ENCODE measurements at regions not wholly inside any gene's neighbourhood (a gene's known extent, or its start where the extent isn't known, plus 50 kb on each side); places are given as distances from the start of the nearest gene placed in this dataset.

DNA sequence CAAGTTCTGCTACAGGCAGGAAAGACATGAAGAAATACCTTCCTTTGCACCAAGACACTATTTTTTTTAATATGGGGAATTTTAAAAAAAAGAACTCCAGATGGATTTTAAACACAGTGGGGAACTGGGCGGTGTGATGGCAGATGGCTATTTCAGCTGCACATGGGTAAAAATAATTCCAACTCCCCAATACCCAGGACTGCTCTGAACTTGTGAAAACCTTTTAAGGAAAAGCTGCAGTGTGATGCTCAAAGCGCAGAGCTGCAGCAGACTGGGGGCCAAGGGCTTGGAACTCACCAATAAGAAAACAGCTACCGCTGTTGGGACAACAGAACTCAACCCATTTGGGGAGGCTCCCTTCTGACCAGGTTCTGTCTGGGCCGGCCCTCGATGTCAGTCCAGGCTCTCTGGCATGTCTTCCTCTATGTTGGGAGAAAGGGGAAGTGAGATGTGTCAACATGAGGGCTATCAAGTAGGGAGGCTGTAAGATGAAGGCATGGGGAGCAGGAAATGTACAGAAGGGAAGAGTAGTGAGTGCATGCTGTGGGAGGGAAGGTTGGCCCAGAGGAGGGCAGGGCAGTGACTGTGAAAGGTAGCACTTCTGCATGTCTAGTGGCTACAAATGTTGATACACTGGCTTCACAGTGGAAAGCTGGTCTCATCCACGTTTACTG lies 64.0 kb upstream of the SLC14A2 start:
- Histone ChIP-seq H3K4me1 (ENCODE audit: insufficient read depth) (no peaks in the 10 kb centered on the region), H3K36me3 (no peaks in the 10 kb centered on the region), H3K27me3 (no peaks in the 10 kb centered on the region), H3K4me3 (no peak overlapping the region), H3K27ac (no peak overlapping the region), H3K9me3 (no peaks in the 10 kb centered on the region)
- DNase-seq: no peak
- no peak for TF ChIP-seq POLR2A (IDR thresholded peaks at IDR 0.05)
- TF ChIP-seq, protein P1, sequence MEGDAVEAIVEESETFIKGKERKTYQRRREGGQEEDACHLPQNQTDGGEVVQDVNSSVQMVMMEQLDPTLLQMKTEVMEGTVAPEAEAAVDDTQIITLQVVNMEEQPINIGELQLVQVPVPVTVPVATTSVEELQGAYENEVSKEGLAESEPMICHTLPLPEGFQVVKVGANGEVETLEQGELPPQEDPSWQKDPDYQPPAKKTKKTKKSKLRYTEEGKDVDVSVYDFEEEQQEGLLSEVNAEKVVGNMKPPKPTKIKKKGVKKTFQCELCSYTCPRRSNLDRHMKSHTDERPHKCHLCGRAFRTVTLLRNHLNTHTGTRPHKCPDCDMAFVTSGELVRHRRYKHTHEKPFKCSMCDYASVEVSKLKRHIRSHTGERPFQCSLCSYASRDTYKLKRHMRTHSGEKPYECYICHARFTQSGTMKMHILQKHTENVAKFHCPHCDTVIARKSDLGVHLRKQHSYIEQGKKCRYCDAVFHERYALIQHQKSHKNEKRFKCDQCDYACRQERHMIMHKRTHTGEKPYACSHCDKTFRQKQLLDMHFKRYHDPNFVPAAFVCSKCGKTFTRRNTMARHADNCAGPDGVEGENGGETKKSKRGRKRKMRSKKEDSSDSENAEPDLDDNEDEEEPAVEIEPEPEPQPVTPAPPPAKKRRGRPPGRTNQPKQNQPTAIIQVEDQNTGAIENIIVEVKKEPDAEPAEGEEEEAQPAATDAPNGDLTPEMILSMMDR (IDR thresholded peaks at IDR 0.05): no peak
- TF ChIP-seq EP300 (IDR thresholded peaks at IDR 0.05): no peak
- 79 to 90% (median 86%) methylated on average over 6 of the region's 6 CpGs for WGBS, 3 donors
- intact Hi-C loops (cut with DNase I): no loop called here

DNA sequence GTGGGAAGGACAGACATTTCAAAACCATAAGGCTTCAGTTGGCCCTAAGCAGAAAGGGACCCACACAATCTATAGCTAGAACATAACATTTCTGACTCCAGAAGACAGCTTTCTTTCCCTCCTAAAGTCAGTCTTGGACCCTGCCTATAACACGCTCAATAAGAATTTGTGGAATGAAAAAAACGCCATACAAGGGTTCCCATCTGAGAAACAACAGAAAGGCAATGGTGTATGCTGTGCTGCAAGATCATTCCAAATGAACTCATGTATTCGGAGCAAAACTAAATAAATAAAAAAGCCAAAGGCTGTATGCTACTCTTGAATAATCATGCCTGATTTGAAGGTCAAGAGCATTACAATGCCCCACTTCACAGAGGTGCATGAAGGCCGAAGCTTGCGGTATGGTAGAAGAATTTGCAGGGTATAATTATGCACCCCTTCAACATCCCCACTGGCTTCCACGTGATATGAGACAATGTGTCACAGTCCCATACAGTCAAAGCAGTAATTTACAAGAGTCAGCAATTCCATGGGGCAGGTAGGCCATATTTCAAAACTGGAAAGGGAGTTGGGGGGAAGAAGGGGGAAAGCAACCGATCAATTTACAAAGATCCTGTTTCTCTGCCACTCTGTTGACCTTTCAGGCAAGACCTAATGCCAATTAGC lies 61.4 kb upstream of the SLC14A2 start:
- WGBS, 3 donors: 49 to 56% (median 54%) methylated on average over 7 of the region's 7 CpGs
- DNase-seq: no peak
- H3K4me1 ChIP-seq (ENCODE audit: insufficient read depth): no peaks in the 10 kb centered on the region
- no peaks in the 10 kb centered on the region for H3K27me3 ChIP-seq
- H3K4me3 ChIP-seq: no peak overlapping the region
- intact Hi-C loops (cut with DNase I): no loop called here
- no peaks in the 10 kb centered on the region for H3K36me3 ChIP-seq
- TF ChIP-seq, protein P1 (IDR thresholded peaks at IDR 0.05): no peak
- no peak for TF ChIP-seq POLR2A (IDR thresholded peaks at IDR 0.05)
- TF ChIP-seq EP300 (IDR thresholded peaks at IDR 0.05): no peak
- no peak overlapping the region for H3K27ac ChIP-seq
- H3K9me3 ChIP-seq: no peaks in the 10 kb centered on the region

DNA sequence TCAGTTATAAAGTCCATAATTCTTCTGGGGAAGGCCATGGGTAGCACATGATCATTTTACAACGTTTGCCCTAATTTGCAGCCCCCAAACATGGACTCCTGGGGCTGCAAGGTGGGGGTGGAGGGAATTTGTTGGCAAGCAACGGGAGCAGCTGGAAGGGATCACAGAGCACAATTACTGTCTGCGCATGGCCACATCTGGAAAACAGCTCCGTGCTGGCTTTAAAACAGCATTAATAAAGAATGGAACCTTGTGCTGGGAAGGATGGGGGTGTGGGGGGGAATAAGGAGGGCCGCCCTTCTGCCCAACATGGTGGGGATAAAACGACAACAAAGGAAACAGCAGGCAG lies 60.9 kb upstream of the SLC14A2 start:
- no peaks in the 10 kb centered on the region for H3K36me3 ChIP-seq
- H3K9me3 ChIP-seq: no peaks in the 10 kb centered on the region
- H3K27ac ChIP-seq: no peak overlapping the region
- WGBS, 3 donors: 6 to 11% (median 7%) methylated on average over 6 of the region's 6 CpGs
- H3K4me3 ChIP-seq: no peak overlapping the region
- intact Hi-C loops (cut with DNase I): no loop called here
- no peaks in the 10 kb centered on the region for H3K4me1 ChIP-seq (ENCODE audit: insufficient read depth)
- TF ChIP-seq, protein P1 (IDR thresholded peaks at IDR 0.05): no peak
- no peak for TF ChIP-seq EP300 (IDR thresholded peaks at IDR 0.05)
- TF ChIP-seq POLR2A (IDR thresholded peaks at IDR 0.05): no peak
- no peaks in the 10 kb centered on the region for H3K27me3 ChIP-seq
- peak in 2 of 5 donors; percentile 35 to 52 for DNase-seq

DNA sequence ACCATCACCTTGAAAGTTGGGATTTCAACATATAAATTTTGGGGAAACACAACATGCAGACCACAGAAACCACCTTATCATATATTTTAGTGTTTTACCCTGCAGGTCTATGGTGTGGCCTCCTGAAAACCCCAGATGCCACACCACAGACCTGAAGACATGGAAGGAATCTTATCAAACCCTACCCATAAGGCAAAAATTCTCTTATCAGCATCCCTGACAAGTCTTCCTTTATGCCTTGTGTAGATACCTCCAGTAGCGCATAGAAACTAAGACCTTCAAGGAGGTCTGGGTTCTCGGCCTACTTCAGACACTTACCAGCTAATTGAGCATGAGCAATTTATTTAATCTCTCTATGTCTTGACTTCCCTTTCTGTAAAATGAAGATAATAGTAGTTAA lies 59.1 kb upstream of the SLC14A2 start:
- 97 to 98% (median 97%) methylated on average over 2 of the region's 2 CpGs for WGBS, 3 donors

More for the DNA sequence above, 59.1 kb upstream of the SLC14A2 start:
- TF ChIP-seq, protein P1 (IDR thresholded peaks at IDR 0.05): no peak
- TF ChIP-seq EP300 (IDR thresholded peaks at IDR 0.05) (no peak), POLR2A (IDR thresholded peaks at IDR 0.05) (no peak)
- intact Hi-C loops (cut with DNase I): no loop called here
- H3K4me1 ChIP-seq (ENCODE audit: insufficient read depth): no peaks in the 10 kb centered on the region
- no peak overlapping the region for H3K4me3 ChIP-seq
- no peaks in the 10 kb centered on the region for H3K27me3 ChIP-seq
- no peaks in the 10 kb centered on the region for H3K36me3 ChIP-seq
- H3K27ac ChIP-seq: no peak overlapping the region
- no peak for DNase-seq
- H3K9me3 ChIP-seq: no peaks in the 10 kb centered on the region

Measured in ovary (tissue), 7 donors.